ENCODE measurements at regions not wholly inside any gene's neighbourhood (a gene's known extent, or its start where the extent isn't known, plus 50 kb on each side); places are given as distances from the start of the nearest gene placed in this dataset.

GRCh38 chr3:102036472-102036871, 187.2 kb downstream of the NFKBIZ start (continued):
- no peak for TF ChIP-seq ATF3 (IDR thresholded peaks at IDR 0.05)
- no peak for TF ChIP-seq FOSL1 (IDR thresholded peaks at IDR 0.05; ENCODE audit: low read depth)
- TF ChIP-seq POLR2A (IDR thresholded peaks at IDR 0.05; ENCODE audit: borderline replicate concordance, extremely low read depth, insufficient read depth, insufficient read length), result no peak
- TF ChIP-seq SRF (IDR thresholded peaks at IDR 0.05; ENCODE audit: low read depth), result no peak
- no peak for TF ChIP-seq MAX (IDR thresholded peaks at IDR 0.05)

- TF ChIP-seq CBX3 (IDR thresholded peaks at IDR 0.05; ENCODE audit: low read depth) (no peak), SIN3A (IDR thresholded peaks at IDR 0.05; ENCODE audit: low read depth) (no peak), JUND (IDR thresholded peaks at IDR 0.05) (no peak), FOSL1 (IDR thresholded peaks at IDR 0.05; ENCODE audit: low read depth) (no peak), CEBPB (IDR thresholded peaks at IDR 0.05; ENCODE audit: low read depth) (no peak), REST (IDR thresholded peaks at IDR 0.05; ENCODE audit: low read depth) (no peak), TCF7L2 (IDR thresholded peaks at IDR 0.05; ENCODE audit: borderline replicate concordance, extremely low read depth, insufficient read depth, insufficient read length) (no peak), POLR2A (IDR thresholded peaks at IDR 0.05; ENCODE audit: borderline replicate concordance, extremely low read depth, insufficient read depth, insufficient read length) (no peak), ELF1 (IDR thresholded peaks at IDR 0.05; ENCODE audit: borderline replicate concordance, low read depth) (no peak), EGR1 (IDR thresholded peaks at IDR 0.05; ENCODE audit: low read depth) (no peak), EZH2 (IDR thresholded peaks at IDR 0.05) (no peak), EZH2phosphoT487 (IDR thresholded peaks at IDR 0.05; ENCODE audit: borderline replicate concordance) (no peak), SRF (IDR thresholded peaks at IDR 0.05; ENCODE audit: low read depth) (no peak), ZFX (IDR thresholded peaks at IDR 0.05) (no peak), CTCF (IDR thresholded peaks at IDR 0.05 in 2 of 3, conservative IDR thresholded peaks at IDR 0.05 in 1 of 3; ENCODE audit: borderline replicate concordance in 1 of 3, insufficient read depth in 1 of 3, low read depth in 2 of 3, low read length in 2 of 3) (no peak), ATF3 (IDR thresholded peaks at IDR 0.05) (no peak), ZNF274 (IDR thresholded peaks at IDR 0.05; ENCODE audit: low read depth, low read length) (no peak), RAD21 (IDR thresholded peaks at IDR 0.05; ENCODE audit: low read depth) (no peak), POLR2AphosphoS5 (IDR thresholded peaks at IDR 0.05; ENCODE audit: low read depth, low read length) (no peak)
These were observed 187.9 kb downstream of the NFKBIZ start for GRCh38 chr3:102037209-102037608.

More at GRCh38 chr3:102037209-102037608, 187.9 kb downstream of the NFKBIZ start:
- Histone ChIP-seq H3K9ac (ENCODE audit: low read length) (no peak overlapping the region), H3K27ac (ENCODE audit: low read depth, low read length) (no peak overlapping the region), H3K27me3 (ENCODE audit: insufficient read depth, low read length) (no peaks in the 10 kb centered on the region), H3K79me2 (ENCODE audit: insufficient read depth, low read length) (no peaks in the 10 kb centered on the region), H3K4me1 (ENCODE audit: control insufficient read depth in 1 of 2, insufficient read depth in 2 of 2, low read length in 2 of 2) (no peaks in the 10 kb centered on the region), H4K20me1 (ENCODE audit: insufficient read depth) (no peaks in the 10 kb centered on the region), H2AFZ (ENCODE audit: low read depth, low read length, poor library complexity, severe bottlenecking) (no peak overlapping the region), H3K4me3 (replicated peaks in 1 of 2; ENCODE audit: low read depth in 1 of 2, low read length in 2 of 2) (no peak overlapping the region), H3K36me3 (ENCODE audit: control insufficient read depth in 1 of 2, insufficient read depth in 2 of 2, low read length in 2 of 2) (no peaks in the 10 kb centered on the region), H3K4me2 (ENCODE audit: low read length) (no peak overlapping the region), H3K9me2 (ENCODE audit: insufficient read depth) (no peaks in the 10 kb centered on the region), H3K9me3 (ENCODE audit: control insufficient read depth in 1 of 2, insufficient read depth in 1 of 2, low read depth in 1 of 2, low read length in 2 of 2) (no peaks in the 10 kb centered on the region)
- intact Hi-C loops (cut with micrococcal nuclease), result no loop called here
- BruUV-seq (replicated peaks), result no TSS peak
- CTCF ChIA-PET, result no interaction called here
- POLR2A ChIA-PET, result no interaction called here
- no peak for DNase-seq (ENCODE audit: low read depth, low spot score)
- RAD21 ChIA-PET (ENCODE audit: low non-redundant PET in 1 of 2, low total read pairs in 2 of 2, uncharacterized antibody in 2 of 2, unreplicated experiment in 2 of 2), result no interaction called here
- no peak for ATAC-seq

Measured in HCT116 (cell line).